GM12878 (cell line): ENCODE measurements at regions not wholly inside any gene's neighbourhood (a gene's known extent, or its start where the extent isn't known, plus 50 kb on each side); places are given as distances from the start of the nearest gene placed in this dataset.

Experiments used
- ATAC-seq: fragments of 200-7000 bp; cut with Tn5 transposase; 3 replicates; pipeline ENCODE4 v1.9.1; 2020; ENCODE audit warnings: mild to moderate bottlenecking, moderate library complexity
- BruUV-seq: library from RNA; stranded (reverse); fragments of 400-500 nt; replicated peaks from 2 replicates; lab custom pipeline; 2021; lab: Mats Ljungman, UMichigan
- CTCF ChIA-PET: fragments of 300-600 bp; sonication (Branson Sonifier 250); formaldehyde crosslinking; extraction: SDS; loops from one replicate; lab custom pipeline; 2021; ENCODE audit warnings: inconsistent platforms; lab: Yijun Ruan, JAX
- POLR2A ChIA-PET: fragments of 350-600 bp; formaldehyde crosslinking; extraction: SDS; loops from one replicate; lab custom pipeline; 2021; ENCODE audit warnings: inconsistent platforms; lab: Charles Lee
- RAD21 ChIA-PET: fragments of 300-600 bp; sonication (Branson Sonifier 250); formaldehyde crosslinking; loops from one replicate; lab custom pipeline; 2023; ENCODE audit warnings: antibody characterized with exemption; ENCODE audit not compliant: unreplicated experiment; lab: Charles Lee
- SMC1A ChIA-PET: fragments of 300-600 bp; sonication (Branson Sonifier 250); formaldehyde crosslinking; loops from one replicate; lab custom pipeline; 2023; ENCODE audit not compliant: unreplicated experiment, uncharacterized antibody; lab: Charles Lee
- DNase-seq: peaks from one replicate; pipeline ENCODE4 v3.0.0-alpha.2; 2011; ENCODE audit warnings: low read depth, low spot score
- FAIRE-seq: peaks from 3 replicates; lab custom pipeline; 2011; peaks lifted over from hg19 to GRCh38; lab: Jason Lieb, UNC
- H2AFZ ChIP-seq: 2 replicates; pipeline ENCODE4 v1.6.0; 2011; ENCODE audit warnings: low read depth, low read length, control low read depth; ENCODE audit not compliant: control insufficient read depth
- H3K27ac ChIP-seq: 2 replicates; pipeline ENCODE4 v1.5.1; 2011; ENCODE audit warnings: control low read depth; ENCODE audit not compliant: control insufficient read depth, insufficient read depth
- H3K27me3 ChIP-seq, 2 experiments: replicated peaks in 1 of 2; 2 replicates each; pipeline versions ENCODE4 v1.6.0 to v1.6.1; 2011; ENCODE audit warnings: low read length in 1 of 2; ENCODE audit not compliant: control insufficient read depth in 2 of 2, insufficient read depth in 2 of 2
- H3K36me3 ChIP-seq, 2 experiments: 2 replicates each; pipeline ENCODE4 v1.5.1; 2011; ENCODE audit warnings: low read length in 1 of 2; ENCODE audit not compliant: control insufficient read depth in 2 of 2, insufficient read depth in 2 of 2
- H3K4me1 ChIP-seq: 2 replicates; pipeline ENCODE4 v1.6.1; 2011; ENCODE audit warnings: mild to moderate bottlenecking, low read length, moderate library complexity, mixed read lengths; ENCODE audit not compliant: control insufficient read depth, insufficient read depth
- H3K4me2 ChIP-seq: 2 replicates; pipeline ENCODE4 v1.6.0; 2011; ENCODE audit warnings: control low read depth; ENCODE audit not compliant: control insufficient read depth, insufficient read depth
- H3K4me3 ChIP-seq: fragments of 200-600 bp; sonication (generic); 2 replicates; pipeline ENCODE4 v1.5.1; 2016
- H3K79me2 ChIP-seq: 2 replicates; pipeline ENCODE4 v1.6.0; 2011; ENCODE audit warnings: low read length; ENCODE audit not compliant: control insufficient read depth, insufficient read depth
- H3K9ac ChIP-seq: 2 replicates; pipeline ENCODE4 v1.8.0; 2011; ENCODE audit warnings: low read length, control low read depth, mixed read lengths; ENCODE audit not compliant: control insufficient read depth, insufficient read depth
- H3K9me3 ChIP-seq: replicated peaks from 3 replicates; pipeline ENCODE4 v1.5.1; 2011; ENCODE audit warnings: mild to moderate bottlenecking, low read length; ENCODE audit not compliant: control insufficient read depth, insufficient read depth
- H4K20me1 ChIP-seq: 2 replicates; pipeline ENCODE4 v1.6.0; 2011; ENCODE audit not compliant: control insufficient read depth, insufficient read depth
- HCFC1 ChIP-seq: fragments of 150-350 bp; IDR thresholded peaks from 2 replicates; pipeline ENCODE4 v1.6.1; 2014; ENCODE audit warnings: low read length
- MTA3 ChIP-seq: IDR thresholded peaks from 2 replicates; pipeline ENCODE4 v1.6.1; 2012; ENCODE audit warnings: low read length, inconsistent platforms, borderline replicate concordance
- RAD21 ChIP-seq: IDR thresholded peaks from 2 replicates; pipeline ENCODE4 v1.6.1; 2011; ENCODE audit warnings: mild to moderate bottlenecking, low read depth, low read length, moderate library complexity; ENCODE audit not compliant: insufficient read depth
- SUPT20H ChIP-seq: IDR thresholded peaks from 2 replicates; pipeline ENCODE4 v1.6.1; 2011; ENCODE audit warnings: low read depth, mild to moderate bottlenecking, low read length, moderate library complexity, borderline replicate concordance; ENCODE audit not compliant: control insufficient read depth
- TCF7 ChIP-seq: IDR thresholded peaks from 2 replicates; pipeline ENCODE4 v1.6.1; 2014; ENCODE audit warnings: antibody characterized with exemption, borderline replicate concordance
- ZSCAN29 ChIP-seq: fragments of 450-650 bp; IDR thresholded peaks from 2 replicates; pipeline ENCODE4 v1.6.1; 2017; ENCODE audit warnings: mild to moderate bottlenecking, moderate library complexity
- WGBS: methylation state at CpG from one replicate; pipeline ENCODE4 v1.1.6; 2016; ENCODE audit warnings: low lambda C conversion rate; ENCODE audit not compliant: insufficient replicate concordance, insufficient coverage; ENCODE audit errors: missing lambda C conversion rate; 5-methylcytosine and 5-hydroxymethylcytosine counted together
- in situ Hi-C: fragments of 300-500 bp; cut with MboI; formaldehyde crosslinking; loops from 9 replicates; pipeline ENCODE4 v1.14.3; 2018; ENCODE audit warnings: mixed read lengths
- intact Hi-C: fragments of 100-400 bp; cut with micrococcal nuclease; formaldehyde crosslinking; loops from one replicate; pipeline ENCODE4 v1.14.2; 2022; ENCODE audit not compliant: unreplicated experiment
- TF ChIP-seq, protein P1 (sequence below): fragments of 450-650 bp; IDR thresholded peaks from 2 replicates; pipeline ENCODE4 v1.6.1; 2016; ENCODE audit warnings: mild to moderate bottlenecking, moderate library complexity, borderline replicate concordance
- TF ChIP-seq, protein P2 (sequence below), 3 experiments: IDR thresholded peaks in 2 of 3; conservative IDR thresholded peaks in 1 of 3; 2 replicates each; pipeline ENCODE4 v1.5.1; 2011; ENCODE audit warnings: low read depth in 3 of 3, low read length in 3 of 3, mild to moderate bottlenecking in 3 of 3, control low read depth in 2 of 3, moderate library complexity in 2 of 3, inconsistent platforms in 1 of 3, mixed read lengths in 1 of 3; ENCODE audit not compliant: control insufficient read depth in 2 of 3, insufficient read depth in 1 of 3; ENCODE audit errors: extremely low read depth in 1 of 3
- TF ChIP-seq, protein P3 (sequence below): fragments of 450-650 bp; IDR thresholded peaks from 2 replicates; pipeline ENCODE4 v1.6.1; 2014; ENCODE audit warnings: mild to moderate bottlenecking
- TF ChIP-seq, protein P4 (sequence below): fragments of 450-650 bp; formaldehyde crosslinking; IDR thresholded peaks from 2 replicates; pipeline ENCODE4 v1.4.0; 2020; ENCODE audit warnings: mild to moderate bottlenecking, moderate library complexity

DNA sequence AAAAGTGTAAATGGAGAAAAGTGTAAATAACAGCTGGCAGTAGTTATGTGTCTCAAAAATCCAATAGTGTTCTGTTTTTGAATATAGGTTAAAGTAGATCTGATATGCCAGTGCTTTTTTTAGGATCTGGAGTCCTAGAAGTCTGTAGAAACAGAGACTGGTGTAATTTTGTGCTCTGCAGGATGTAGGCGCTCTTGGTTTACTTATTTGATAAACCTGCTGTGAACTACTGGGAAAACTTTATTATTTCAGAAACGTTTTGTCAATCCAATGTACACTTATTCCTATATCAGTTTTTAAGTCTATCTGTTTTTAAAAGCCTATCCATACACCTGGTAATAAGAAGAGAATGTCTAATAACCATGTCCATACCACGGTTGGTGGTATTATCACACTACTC lies 530.8 kb upstream of the ZNF804A start:
- intact Hi-C loops = no loop called here
- CTCF ChIA-PET = no interaction called here
- Histone ChIP-seq H3K4me1 (no peaks in the 10 kb centered on the region), H3K9me3 (no peaks in the 10 kb centered on the region), H3K79me2 (no peaks in the 10 kb centered on the region), H3K27ac (no peak overlapping the region), H3K27me3 (no peaks in the 10 kb centered on the region), H2AFZ (no peak overlapping the region), H3K36me3 (no peaks in the 10 kb centered on the region), H4K20me1 (no peaks in the 10 kb centered on the region), H3K9ac (no peak overlapping the region), H3K4me2 (no peak overlapping the region), H3K4me3 (no peak overlapping the region)
- SMC1A ChIA-PET = interaction anchor here (0.7 to 1.6 kb wide), 4 partner anchors 20 to 61 kb away, joined by 3 to 5 read pairs (median 3); no protein-coding TSS in a partner anchor
- WGBS = 0% methylated on average over 3 of the region's 3 CpGs
- DNase-seq (no peak), FAIRE-seq (no peak), ATAC-seq (0 out of 3 replicates have a peak, but pooled peaks have one; percentile 34)
- POLR2A ChIA-PET = no interaction called here
- TF ChIP-seq, protein P1, sequence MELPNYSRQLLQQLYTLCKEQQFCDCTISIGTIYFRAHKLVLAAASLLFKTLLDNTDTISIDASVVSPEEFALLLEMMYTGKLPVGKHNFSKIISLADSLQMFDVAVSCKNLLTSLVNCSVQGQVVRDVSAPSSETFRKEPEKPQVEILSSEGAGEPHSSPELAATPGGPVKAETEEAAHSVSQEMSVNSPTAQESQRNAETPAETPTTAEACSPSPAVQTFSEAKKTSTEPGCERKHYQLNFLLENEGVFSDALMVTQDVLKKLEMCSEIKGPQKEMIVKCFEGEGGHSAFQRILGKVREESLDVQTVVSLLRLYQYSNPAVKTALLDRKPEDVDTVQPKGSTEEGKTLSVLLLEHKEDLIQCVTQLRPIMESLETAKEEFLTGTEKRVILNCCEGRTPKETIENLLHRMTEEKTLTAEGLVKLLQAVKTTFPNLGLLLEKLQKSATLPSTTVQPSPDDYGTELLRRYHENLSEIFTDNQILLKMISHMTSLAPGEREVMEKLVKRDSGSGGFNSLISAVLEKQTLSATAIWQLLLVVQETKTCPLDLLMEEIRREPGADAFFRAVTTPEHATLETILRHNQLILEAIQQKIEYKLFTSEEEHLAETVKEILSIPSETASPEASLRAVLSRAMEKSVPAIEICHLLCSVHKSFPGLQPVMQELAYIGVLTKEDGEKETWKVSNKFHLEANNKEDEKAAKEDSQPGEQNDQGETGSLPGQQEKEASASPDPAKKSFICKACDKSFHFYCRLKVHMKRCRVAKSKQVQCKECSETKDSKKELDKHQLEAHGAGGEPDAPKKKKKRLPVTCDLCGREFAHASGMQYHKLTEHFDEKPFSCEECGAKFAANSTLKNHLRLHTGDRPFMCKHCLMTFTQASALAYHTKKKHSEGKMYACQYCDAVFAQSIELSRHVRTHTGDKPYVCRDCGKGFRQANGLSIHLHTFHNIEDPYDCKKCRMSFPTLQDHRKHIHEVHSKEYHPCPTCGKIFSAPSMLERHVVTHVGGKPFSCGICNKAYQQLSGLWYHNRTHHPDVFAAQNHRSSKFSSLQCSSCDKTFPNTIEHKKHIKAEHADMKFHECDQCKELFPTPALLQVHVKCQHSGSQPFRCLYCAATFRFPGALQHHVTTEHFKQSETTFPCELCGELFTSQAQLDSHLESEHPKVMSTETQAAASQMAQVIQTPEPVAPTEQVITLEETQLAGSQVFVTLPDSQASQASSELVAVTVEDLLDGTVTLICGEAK = peak; percentile 79
- peak; percentile 56; the same call in 1 of the 2 replicates for TF ChIP-seq RAD21
- no peak for TF ChIP-seq MTA3
- TF ChIP-seq ZSCAN29 = no peak
- TF ChIP-seq, protein P2, sequence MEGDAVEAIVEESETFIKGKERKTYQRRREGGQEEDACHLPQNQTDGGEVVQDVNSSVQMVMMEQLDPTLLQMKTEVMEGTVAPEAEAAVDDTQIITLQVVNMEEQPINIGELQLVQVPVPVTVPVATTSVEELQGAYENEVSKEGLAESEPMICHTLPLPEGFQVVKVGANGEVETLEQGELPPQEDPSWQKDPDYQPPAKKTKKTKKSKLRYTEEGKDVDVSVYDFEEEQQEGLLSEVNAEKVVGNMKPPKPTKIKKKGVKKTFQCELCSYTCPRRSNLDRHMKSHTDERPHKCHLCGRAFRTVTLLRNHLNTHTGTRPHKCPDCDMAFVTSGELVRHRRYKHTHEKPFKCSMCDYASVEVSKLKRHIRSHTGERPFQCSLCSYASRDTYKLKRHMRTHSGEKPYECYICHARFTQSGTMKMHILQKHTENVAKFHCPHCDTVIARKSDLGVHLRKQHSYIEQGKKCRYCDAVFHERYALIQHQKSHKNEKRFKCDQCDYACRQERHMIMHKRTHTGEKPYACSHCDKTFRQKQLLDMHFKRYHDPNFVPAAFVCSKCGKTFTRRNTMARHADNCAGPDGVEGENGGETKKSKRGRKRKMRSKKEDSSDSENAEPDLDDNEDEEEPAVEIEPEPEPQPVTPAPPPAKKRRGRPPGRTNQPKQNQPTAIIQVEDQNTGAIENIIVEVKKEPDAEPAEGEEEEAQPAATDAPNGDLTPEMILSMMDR (IDR thresholded peaks at IDR 0.05 in 2 of 3, conservative IDR thresholded peaks at IDR 0.05 in 1 of 3; ENCODE audit: control insufficient read depth in 2 of 3, extremely low read depth in 1 of 3, insufficient read depth in 1 of 3, low read depth in 3 of 3, low read length in 3 of 3) = peak; percentile 12 to 32 (median 21); a peak in 3 of 6 replicates
- TF ChIP-seq, protein P3, sequence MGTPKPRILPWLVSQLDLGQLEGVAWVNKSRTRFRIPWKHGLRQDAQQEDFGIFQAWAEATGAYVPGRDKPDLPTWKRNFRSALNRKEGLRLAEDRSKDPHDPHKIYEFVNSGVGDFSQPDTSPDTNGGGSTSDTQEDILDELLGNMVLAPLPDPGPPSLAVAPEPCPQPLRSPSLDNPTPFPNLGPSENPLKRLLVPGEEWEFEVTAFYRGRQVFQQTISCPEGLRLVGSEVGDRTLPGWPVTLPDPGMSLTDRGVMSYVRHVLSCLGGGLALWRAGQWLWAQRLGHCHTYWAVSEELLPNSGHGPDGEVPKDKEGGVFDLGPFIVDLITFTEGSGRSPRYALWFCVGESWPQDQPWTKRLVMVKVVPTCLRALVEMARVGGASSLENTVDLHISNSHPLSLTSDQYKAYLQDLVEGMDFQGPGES = no peak
- TF ChIP-seq, protein P4, sequence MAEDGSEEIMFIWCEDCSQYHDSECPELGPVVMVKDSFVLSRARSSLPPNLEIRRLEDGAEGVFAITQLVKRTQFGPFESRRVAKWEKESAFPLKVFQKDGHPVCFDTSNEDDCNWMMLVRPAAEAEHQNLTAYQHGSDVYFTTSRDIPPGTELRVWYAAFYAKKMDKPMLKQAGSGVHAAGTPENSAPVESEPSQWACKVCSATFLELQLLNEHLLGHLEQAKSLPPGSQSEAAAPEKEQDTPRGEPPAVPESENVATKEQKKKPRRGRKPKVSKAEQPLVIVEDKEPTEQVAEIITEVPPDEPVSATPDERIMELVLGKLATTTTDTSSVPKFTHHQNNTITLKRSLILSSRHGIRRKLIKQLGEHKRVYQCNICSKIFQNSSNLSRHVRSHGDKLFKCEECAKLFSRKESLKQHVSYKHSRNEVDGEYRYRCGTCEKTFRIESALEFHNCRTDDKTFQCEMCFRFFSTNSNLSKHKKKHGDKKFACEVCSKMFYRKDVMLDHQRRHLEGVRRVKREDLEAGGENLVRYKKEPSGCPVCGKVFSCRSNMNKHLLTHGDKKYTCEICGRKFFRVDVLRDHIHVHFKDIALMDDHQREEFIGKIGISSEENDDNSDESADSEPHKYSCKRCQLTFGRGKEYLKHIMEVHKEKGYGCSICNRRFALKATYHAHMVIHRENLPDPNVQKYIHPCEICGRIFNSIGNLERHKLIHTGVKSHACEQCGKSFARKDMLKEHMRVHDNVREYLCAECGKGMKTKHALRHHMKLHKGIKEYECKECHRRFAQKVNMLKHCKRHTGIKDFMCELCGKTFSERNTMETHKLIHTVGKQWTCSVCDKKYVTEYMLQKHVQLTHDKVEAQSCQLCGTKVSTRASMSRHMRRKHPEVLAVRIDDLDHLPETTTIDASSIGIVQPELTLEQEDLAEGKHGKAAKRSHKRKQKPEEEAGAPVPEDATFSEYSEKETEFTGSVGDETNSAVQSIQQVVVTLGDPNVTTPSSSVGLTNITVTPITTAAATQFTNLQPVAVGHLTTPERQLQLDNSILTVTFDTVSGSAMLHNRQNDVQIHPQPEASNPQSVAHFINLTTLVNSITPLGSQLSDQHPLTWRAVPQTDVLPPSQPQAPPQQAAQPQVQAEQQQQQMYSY (CRISPR knock-in tag) = no peak
- no peak for TF ChIP-seq TCF7
- TF ChIP-seq HCFC1 = no peak
- TF ChIP-seq SUPT20H = no peak
- no TSS peak for BruUV-seq
- in situ Hi-C loops = no loop called here
- RAD21 ChIA-PET = no interaction called here
